ENCODE measurements at regions not wholly inside any gene's neighbourhood (a gene's known extent, or its start where the extent isn't known, plus 50 kb on each side); places are given as distances from the start of the nearest gene placed in this dataset.
A peak's percentile ranks its signal among the peaks of the same experiment; 100 is the strongest.

DNA sequence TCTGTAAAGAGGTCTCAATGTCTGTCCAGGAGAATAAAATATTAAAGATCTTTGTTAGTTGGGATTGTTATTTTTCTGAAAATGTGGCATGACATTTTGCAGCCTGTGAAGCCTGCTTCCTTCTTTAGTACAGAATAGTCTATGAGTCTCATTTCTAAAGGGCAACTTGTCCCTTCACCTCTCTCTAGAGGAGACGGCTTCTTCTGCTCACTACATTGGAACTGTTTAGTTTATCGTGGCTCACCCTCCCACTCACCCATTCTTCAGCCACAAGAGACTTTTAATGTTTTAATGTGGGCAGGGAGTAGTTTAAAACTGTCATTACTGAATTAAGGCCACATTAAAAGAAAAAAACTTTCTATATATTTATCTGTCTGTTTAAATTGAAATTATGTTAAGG lies 161.0 kb downstream of the BARD1 start:
- Mint-ChIP-seq H3K9me3 (ENCODE audit: low read depth) (no peaks in the 10 kb centered on the region), H3K27me3 (ENCODE audit: low read depth) (no peaks in the 10 kb centered on the region), H3K4me3 (ENCODE audit: unreplicated experiment) (no peak overlapping the region), H3K36me3 (ENCODE audit: low read depth) (no peaks in the 10 kb centered on the region), H3K27ac (ENCODE audit: unreplicated experiment) (peak overlapping the region; percentile 32), H3K4me1 (ENCODE audit: low read depth) (peaks cover 38% of the 10 kb centered on the region)
- TF ChIP-seq CTCF (IDR thresholded peaks at IDR 0.05) = no peak
- DNase-seq (ENCODE audit: low spot score) = no peak

DNA sequence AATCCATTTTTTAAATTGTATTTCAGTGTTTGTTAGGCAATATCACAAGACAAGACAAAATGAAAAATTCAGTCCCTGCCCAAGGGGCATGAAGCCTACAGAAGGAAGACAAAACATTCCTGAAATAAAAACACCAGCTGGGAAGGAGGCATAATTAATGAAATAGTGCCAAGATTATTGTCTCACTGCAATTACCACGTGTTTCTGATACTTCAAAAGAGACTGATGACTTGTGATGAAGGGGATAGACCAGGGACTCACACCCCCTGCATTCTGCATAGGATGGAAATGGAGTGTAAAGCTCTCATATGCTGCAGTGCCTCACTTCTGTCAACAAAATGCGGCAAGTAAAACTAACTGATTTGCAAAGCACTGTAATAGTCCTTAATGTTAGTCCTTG lies 178.1 kb downstream of the BARD1 start:
- DNase-seq (ENCODE audit: low spot score) = no peak
- Mint-ChIP-seq H3K36me3 (ENCODE audit: low read depth) (no peaks in the 10 kb centered on the region), H3K4me1 (ENCODE audit: low read depth) (peaks cover 17% of the 10 kb centered on the region), H3K4me3 (ENCODE audit: unreplicated experiment) (no peak overlapping the region), H3K27me3 (ENCODE audit: low read depth) (no peaks in the 10 kb centered on the region), H3K27ac (ENCODE audit: unreplicated experiment) (no peak overlapping the region), H3K9me3 (ENCODE audit: low read depth) (no peaks in the 10 kb centered on the region)
- no peak for TF ChIP-seq CTCF (IDR thresholded peaks at IDR 0.05)

DNA sequence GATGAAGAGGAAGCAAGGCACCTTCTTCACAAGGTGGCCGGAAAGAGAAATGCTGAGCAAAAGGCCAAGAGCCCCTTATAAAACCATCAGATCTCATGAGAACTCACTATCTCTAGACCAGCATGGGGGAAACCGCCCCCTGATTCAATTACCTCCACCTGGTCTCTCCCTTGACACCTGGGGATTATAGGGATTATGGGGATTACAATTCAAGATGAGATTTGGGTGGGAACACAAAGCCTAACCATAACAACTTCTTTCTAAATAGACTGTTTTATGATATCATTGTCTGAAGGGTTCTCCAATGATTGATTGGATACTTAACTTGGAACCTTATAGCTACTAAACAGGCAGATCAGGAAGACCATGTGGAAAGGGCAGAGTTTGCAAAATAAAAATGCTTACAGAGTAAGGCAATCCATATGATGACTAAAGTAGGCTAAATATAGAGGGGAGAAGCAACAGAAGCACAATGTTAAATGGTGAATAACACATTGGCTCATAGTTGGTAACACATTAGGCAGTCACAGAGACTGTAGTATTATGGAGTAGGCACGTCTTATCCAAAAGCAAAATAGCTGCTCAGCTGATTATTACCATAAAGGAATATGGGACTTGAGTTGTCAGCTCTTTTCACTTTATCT lies 179.0 kb downstream of the BARD1 start:
- Mint-ChIP-seq H3K4me3 (ENCODE audit: unreplicated experiment) (no peak overlapping the region), H3K27me3 (ENCODE audit: low read depth) (no peaks in the 10 kb centered on the region), H3K27ac (ENCODE audit: unreplicated experiment) (no peak overlapping the region), H3K36me3 (ENCODE audit: low read depth) (no peaks in the 10 kb centered on the region), H3K9me3 (ENCODE audit: low read depth) (no peaks in the 10 kb centered on the region), H3K4me1 (ENCODE audit: low read depth) (peaks cover 17% of the 10 kb centered on the region)
- DNase-seq (ENCODE audit: low spot score) = no peak
- TF ChIP-seq CTCF (IDR thresholded peaks at IDR 0.05) = no peak

DNA sequence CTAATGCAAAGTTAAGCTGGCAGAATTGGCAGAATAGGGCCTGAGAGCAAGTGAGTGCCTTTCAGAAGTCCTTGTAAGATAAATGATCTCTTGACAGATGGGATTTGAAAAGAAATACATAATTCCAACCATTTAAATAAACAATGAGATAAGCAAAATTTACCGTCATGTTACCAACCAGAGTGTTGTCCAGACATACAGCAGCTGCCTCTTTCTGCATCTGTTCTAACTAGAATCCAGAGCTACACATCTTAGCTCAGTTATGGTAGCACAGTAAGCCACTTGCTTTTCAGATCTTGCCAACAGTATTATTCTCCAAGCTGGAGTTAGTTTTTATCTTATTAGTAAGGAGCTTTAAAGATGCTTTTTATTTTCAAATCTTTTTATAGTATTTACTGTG lies 179.6 kb downstream of the BARD1 start:
- DNase-seq (ENCODE audit: low spot score) = no peak
- H3K9me3 Mint-ChIP-seq (ENCODE audit: low read depth) = no peaks in the 10 kb centered on the region
- H3K27ac Mint-ChIP-seq (ENCODE audit: unreplicated experiment) = no peak overlapping the region
- no peak for TF ChIP-seq CTCF (IDR thresholded peaks at IDR 0.05)
- H3K4me3 Mint-ChIP-seq (ENCODE audit: unreplicated experiment) = no peak overlapping the region
- H3K27me3 Mint-ChIP-seq (ENCODE audit: low read depth) = no peaks in the 10 kb centered on the region
- H3K4me1 Mint-ChIP-seq (ENCODE audit: low read depth) = peaks cover 17% of the 10 kb centered on the region
- H3K36me3 Mint-ChIP-seq (ENCODE audit: low read depth) = no peaks in the 10 kb centered on the region

Measured in chondrocyte (in vitro differentiated cells).